Stomach (tissue), 4 donors: ENCODE measurements at regions not wholly inside any gene's neighbourhood (a gene's known extent, or its start where the extent isn't known, plus 50 kb on each side); places are given as distances from the start of the nearest gene placed in this dataset.

Experiments used
- CTCF ChIP-seq, 7 experiments: fragments of 450-650 bp in 4 of 7; fragments of 200-600 bp in 3 of 7; sonication (generic) in 3 of 7; IDR thresholded peaks; one replicate each; pipeline ENCODE4 v1.5.1; 2016 to 2019; ENCODE audit warnings: antibody characterized with exemption in 7 of 7, control low read depth in 2 of 7, mild to moderate bottlenecking in 1 of 7
- POLR2A ChIP-seq, 4 donors: fragments of 450-650 bp; IDR thresholded peaks; one replicate each; pipeline ENCODE4 v1.6.1; 2016; ENCODE audit warnings: antibody characterized with exemption in 4 of 4, control low read depth in 2 of 4, mild to moderate bottlenecking in 1 of 4, moderate library complexity in 1 of 4
- POLR2AphosphoS5 ChIP-seq, 3 donors: sonication (generic); formaldehyde crosslinking; IDR thresholded peaks; one replicate each; pipeline ENCODE4 v1.6.1; 2016; ENCODE audit warnings: antibody characterized with exemption in 3 of 3

- TF ChIP-seq CTCF (IDR thresholded peaks at IDR 0.05) (no peak), POLR2A (IDR thresholded peaks at IDR 0.05) (no peak), POLR2AphosphoS5 (IDR thresholded peaks at IDR 0.05) (no peak)
Observed at GRCh38 chr18:10381951-10382350, 72.5 kb upstream of the APCDD1 start.
